ENCODE measurements at regions not wholly inside any gene's neighbourhood (a gene's known extent, or its start where the extent isn't known, plus 50 kb on each side); places are given as distances from the start of the nearest gene placed in this dataset.

DNA sequence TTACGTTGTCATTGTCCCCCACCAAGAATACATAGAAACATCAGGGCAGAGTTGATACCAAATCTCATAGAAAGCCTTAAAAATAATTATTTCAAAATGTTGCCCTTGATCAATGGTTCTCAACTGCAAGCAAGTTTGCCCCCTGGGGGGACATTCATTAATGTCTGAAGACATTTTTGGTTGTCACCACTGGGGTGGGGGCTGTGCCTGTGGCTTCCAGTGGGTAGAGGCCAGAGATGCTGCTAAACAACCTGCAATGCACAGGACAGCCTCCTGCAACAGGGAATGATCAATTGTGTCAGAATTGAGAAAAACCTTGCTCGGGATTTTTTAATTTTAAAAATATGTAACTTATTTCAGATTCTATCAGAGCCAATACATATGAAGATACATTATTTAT, 130.6 kb upstream of the DOK5 start:
- H3K79me2 ChIP-seq (ENCODE audit: control insufficient read depth in 1 of 2, insufficient read depth in 2 of 2, low read length in 2 of 2), result no peaks in the 10 kb centered on the region
- ChIA-PET POLR2A (ENCODE audit: partially characterized antibody) (no interaction called here), CTCF (ENCODE audit: partially characterized antibody) (no interaction called here)
- no peak for DNase-seq (ENCODE audit: low read depth in 1 of 2, low spot score in 2 of 2)
- H2BK12ac ChIP-seq (ENCODE audit: low read depth, low read length), result no peak overlapping the region
- H3K36me3 ChIP-seq (ENCODE audit: control insufficient read depth in 2 of 4, insufficient read depth in 4 of 4, low read length in 3 of 4), result no peaks in the 10 kb centered on the region
- H3K18ac ChIP-seq (ENCODE audit: extremely low read depth, low read length), result no peak overlapping the region
- no peak for FAIRE-seq
- no peak overlapping the region for H2AK5ac ChIP-seq (ENCODE audit: low read depth, low read length)
- no peak overlapping the region for H4K91ac ChIP-seq (replicated peaks; ENCODE audit: insufficient read length, low read length)
- no peak overlapping the region for H3K4me2 ChIP-seq (ENCODE audit: insufficient read depth in 1 of 2, low read depth in 2 of 2, low read length in 2 of 2)
- H3K4ac ChIP-seq (replicated peaks; ENCODE audit: insufficient read length, low read depth, low read length), result no peak overlapping the region
- H3K9me3 ChIP-seq (ENCODE audit: insufficient read depth in 2 of 2, low read depth in 1 of 2, low read length in 1 of 2), result no peaks in the 10 kb centered on the region
- 80% methylated on average over 2 of the region's 2 CpGs; no CpG with 5 or more reads in 1 of the 2 experiments for WGBS, 2 experiments (ENCODE audit: extremely low coverage in 1 of 2, insufficient coverage in 1 of 2, insufficient read length in 1 of 2, insufficient replicate concordance in 2 of 2, low coverage in 1 of 2, low lambda C conversion rate in 2 of 2, missing lambda C conversion rate in 1 of 2)
- H4K20me1 ChIP-seq (replicated peaks in 1 of 2; ENCODE audit: control insufficient read depth in 1 of 2, insufficient read depth in 2 of 2, low read length in 2 of 2), result no peaks in the 10 kb centered on the region
- no peaks in the 10 kb centered on the region for H3K23me2 ChIP-seq (ENCODE audit: low read depth, low read length)
- no peak overlapping the region for H2AFZ ChIP-seq (ENCODE audit: low read length)
- peaks cover 0 to 9% (median 3%) of the 10 kb centered on the region in 4 experiments; a peak in 4 of 7 replicates for H3K4me1 ChIP-seq (replicated peaks in 1 of 4; ENCODE audit: control insufficient read depth in 3 of 4, insufficient read depth in 4 of 4, low read length in 3 of 4)
- H3K56ac ChIP-seq (replicated peaks; ENCODE audit: insufficient read length, low read depth, low read length), result no peak overlapping the region
- H3K23ac ChIP-seq (ENCODE audit: insufficient read length), result no peak overlapping the region
- no peak overlapping the region for H2BK15ac ChIP-seq (ENCODE audit: low read length)
- no peak overlapping the region for H3K9ac ChIP-seq (replicated peaks in 1 of 4; ENCODE audit: extremely low read depth in 1 of 4, low read depth in 3 of 4, low read length in 3 of 4)
- H4K5ac ChIP-seq (ENCODE audit: insufficient read length, low read depth, low read length), result no peak overlapping the region
- H3K79me1 ChIP-seq (ENCODE audit: low read depth, low read length), result no peaks in the 10 kb centered on the region
- no peaks in the 10 kb centered on the region for H3K27me3 ChIP-seq (replicated peaks in 1 of 4; ENCODE audit: control insufficient read depth in 3 of 4, extremely low read depth in 1 of 4, insufficient read depth in 3 of 4, low read length in 3 of 4)
- H3K4me3 ChIP-seq (ENCODE audit: extremely low read depth in 1 of 4, insufficient read depth in 2 of 4, low read depth in 3 of 4, low read length in 4 of 4), result no peak overlapping the region
- H3K14ac ChIP-seq (ENCODE audit: insufficient read length), result no peak overlapping the region
- H3K27ac ChIP-seq (ENCODE audit: low read depth, low read length), result no peak overlapping the region
- no peak overlapping the region for H2BK20ac ChIP-seq (ENCODE audit: low read length)
- no peak overlapping the region for H2BK5ac ChIP-seq (ENCODE audit: low read depth, low read length)
- no peak overlapping the region for H2BK120ac ChIP-seq (replicated peaks; ENCODE audit: low read depth, low read length)
- no peak overlapping the region for H4K8ac ChIP-seq (ENCODE audit: extremely low read depth, insufficient read depth, low read length)
- TF ChIP-seq ASH2L (IDR thresholded peaks at IDR 0.05; ENCODE audit: low read length) (no peak), GTF2F1 (IDR thresholded peaks at IDR 0.05; ENCODE audit: borderline replicate concordance, low read depth, low read length) (no peak), SIRT6 (IDR thresholded peaks at IDR 0.05; ENCODE audit: low read length) (no peak), SAP30 (IDR thresholded peaks at IDR 0.05; ENCODE audit: insufficient read depth, insufficient replicate concordance, low read length) (no peak), GABPA (IDR thresholded peaks at IDR 0.05; ENCODE audit: borderline replicate concordance, insufficient read depth, low read length) (no peak), NANOG (IDR thresholded peaks at IDR 0.05; ENCODE audit: insufficient read depth, low read depth, low read length, poor library complexity, severe bottlenecking) (no peak), SIN3A (conservative IDR thresholded peaks at IDR 0.05 in 1 of 2, IDR thresholded peaks at IDR 0.05 in 1 of 2; ENCODE audit: low read depth in 1 of 2, low read length in 2 of 2) (no peak), JUN (IDR thresholded peaks at IDR 0.05; ENCODE audit: low read depth, low read length) (no peak), CBX8 (IDR thresholded peaks at IDR 0.05; ENCODE audit: borderline replicate concordance, low read depth, low read length) (no peak), YY1 (IDR thresholded peaks at IDR 0.05; ENCODE audit: low read depth, low read length) (no peak), EZH2 (IDR thresholded peaks at IDR 0.05; ENCODE audit: low read depth, low read length, severe bottlenecking) (no peak), FOSL1 (IDR thresholded peaks at IDR 0.05; ENCODE audit: insufficient read depth, low read depth, low read length) (no peak), HDAC6 (IDR thresholded peaks at IDR 0.05; ENCODE audit: low read depth, low read length) (no peak), BCL11A (IDR thresholded peaks at IDR 0.05; ENCODE audit: low read depth in 2 of 2, low read length in 2 of 2) (no peak), TCF12 (IDR thresholded peaks at IDR 0.05; ENCODE audit: low read depth, low read length) (no peak), EGR1 (IDR thresholded peaks at IDR 0.05; ENCODE audit: borderline replicate concordance, low read depth, low read length) (no peak)

Measured in H1 (cell line).